ENCODE measurements at regions not wholly inside any gene's neighbourhood (a gene's known extent, or its start where the extent isn't known, plus 50 kb on each side); places are given as distances from the start of the nearest gene placed in this dataset.

DNA sequence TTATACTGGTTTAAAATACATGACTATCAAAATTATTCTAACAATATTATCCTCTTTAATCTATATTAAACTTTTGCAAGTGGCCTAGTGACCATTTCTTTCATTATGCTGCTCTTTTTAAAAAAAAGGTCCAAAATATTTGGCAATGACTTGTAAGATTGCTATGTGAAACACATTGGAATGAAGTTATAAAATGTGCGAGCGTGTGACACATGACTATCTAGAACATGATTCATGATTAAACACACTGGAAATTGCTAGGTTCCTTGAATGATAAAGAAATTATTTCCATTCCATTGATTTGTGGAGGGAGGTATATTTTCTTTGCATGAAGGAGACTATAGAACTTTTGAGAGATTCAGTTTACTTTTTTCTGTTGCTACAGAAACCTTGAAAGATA lies 739.1 kb downstream of the DIAPH3 start:
- no peak for TF ChIP-seq POLR2A (IDR thresholded peaks at IDR 0.05)
- TF ChIP-seq CTCF (IDR thresholded peaks at IDR 0.05): no peak

Measured in Peyer's patch (tissue), 4 donors.